K562 (cell line): ENCODE measurements at regions not wholly inside any gene's neighbourhood (a gene's known extent, or its start where the extent isn't known, plus 50 kb on each side); places are given as distances from the start of the nearest gene placed in this dataset.

Experiments used
- ATF7 ChIP-seq: fragments of 450-650 bp; IDR thresholded peaks from 2 replicates; pipeline ENCODE4 v1.7.1; 2014; ENCODE audit warnings: mild to moderate bottlenecking, moderate library complexity
- EP400 ChIP-seq: fragments of 450-650 bp; IDR thresholded peaks from 2 replicates; pipeline ENCODE4 v1.6.1; 2017; ENCODE audit warnings: antibody characterized with exemption, mild to moderate bottlenecking, moderate library complexity
- SMARCC2 ChIP-seq: fragments of 450-650 bp; IDR thresholded peaks from 2 replicates; pipeline ENCODE4 v1.6.1; 2017; ENCODE audit warnings: antibody characterized with exemption, moderate library complexity, mild to moderate bottlenecking, low read depth
- ZC3H8 ChIP-seq: fragments of 450-650 bp; IDR thresholded peaks from 2 replicates; pipeline ENCODE4 v1.6.1; 2017
- ZFX ChIP-seq: sonication (generic); formaldehyde crosslinking; IDR thresholded peaks from 2 replicates; pipeline ENCODE4 v1.8.0; 2022; ENCODE audit warnings: mild to moderate bottlenecking, missing genetic modification reagents, moderate library complexity
- ZNF165 ChIP-seq: fragments of 250-450 bp; sonication (Bioruptor Pico); IDR thresholded peaks from 2 replicates; pipeline ENCODE4 v1.4.0; 2020; ENCODE audit warnings: borderline replicate concordance
- TF ChIP-seq, protein P1 (sequence below): fragments of 450-650 bp; IDR thresholded peaks from 2 replicates; pipeline ENCODE4 v1.6.1; 2016; ENCODE audit warnings: low read depth, mild to moderate bottlenecking, moderate library complexity
- TF ChIP-seq, protein P2 (sequence below): fragments of 250-450 bp; sonication (Bioruptor Pico); IDR thresholded peaks from 2 replicates; pipeline ENCODE4 v1.5.0; 2022; ENCODE audit warnings: mild to moderate bottlenecking
- TF ChIP-seq, protein P3 (sequence below): fragments of 450-650 bp; IDR thresholded peaks from 2 replicates; pipeline ENCODE4 v1.6.1; 2018; ENCODE audit not compliant: partially characterized antibody

DNA sequence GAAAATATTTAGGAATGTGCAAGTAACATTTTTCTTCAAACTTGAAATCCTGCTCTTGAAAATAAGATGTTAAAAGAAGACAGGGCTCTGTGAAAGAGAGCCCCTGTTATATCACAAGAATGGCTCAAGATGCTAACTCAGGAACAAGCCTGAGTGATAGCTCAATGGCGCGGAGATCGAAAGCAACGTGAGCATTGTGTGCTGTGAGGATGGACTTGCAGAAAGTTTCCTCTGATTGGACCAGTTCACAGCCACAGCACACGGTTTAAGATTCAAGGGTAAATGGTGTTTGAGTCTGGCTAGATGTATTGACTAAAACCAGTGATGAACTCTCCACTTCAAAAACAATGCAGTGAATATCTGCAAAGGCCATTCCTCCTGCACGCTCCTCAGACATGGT, 2387.0 kb downstream of the MAT2B start (continued):
- TF ChIP-seq ZFX (CRISPR knock-in tag) (no peak), ZNF165 (CRISPR knock-in tag) (no peak), ZC3H8 (no peak), ATF7 (no peak), EP400 (no peak), SMARCC2 (no peak)
- TF ChIP-seq, protein P1, sequence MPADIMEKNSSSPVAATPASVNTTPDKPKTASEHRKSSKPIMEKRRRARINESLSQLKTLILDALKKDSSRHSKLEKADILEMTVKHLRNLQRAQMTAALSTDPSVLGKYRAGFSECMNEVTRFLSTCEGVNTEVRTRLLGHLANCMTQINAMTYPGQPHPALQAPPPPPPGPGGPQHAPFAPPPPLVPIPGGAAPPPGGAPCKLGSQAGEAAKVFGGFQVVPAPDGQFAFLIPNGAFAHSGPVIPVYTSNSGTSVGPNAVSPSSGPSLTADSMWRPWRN, result no peak
- TF ChIP-seq, protein P2, sequence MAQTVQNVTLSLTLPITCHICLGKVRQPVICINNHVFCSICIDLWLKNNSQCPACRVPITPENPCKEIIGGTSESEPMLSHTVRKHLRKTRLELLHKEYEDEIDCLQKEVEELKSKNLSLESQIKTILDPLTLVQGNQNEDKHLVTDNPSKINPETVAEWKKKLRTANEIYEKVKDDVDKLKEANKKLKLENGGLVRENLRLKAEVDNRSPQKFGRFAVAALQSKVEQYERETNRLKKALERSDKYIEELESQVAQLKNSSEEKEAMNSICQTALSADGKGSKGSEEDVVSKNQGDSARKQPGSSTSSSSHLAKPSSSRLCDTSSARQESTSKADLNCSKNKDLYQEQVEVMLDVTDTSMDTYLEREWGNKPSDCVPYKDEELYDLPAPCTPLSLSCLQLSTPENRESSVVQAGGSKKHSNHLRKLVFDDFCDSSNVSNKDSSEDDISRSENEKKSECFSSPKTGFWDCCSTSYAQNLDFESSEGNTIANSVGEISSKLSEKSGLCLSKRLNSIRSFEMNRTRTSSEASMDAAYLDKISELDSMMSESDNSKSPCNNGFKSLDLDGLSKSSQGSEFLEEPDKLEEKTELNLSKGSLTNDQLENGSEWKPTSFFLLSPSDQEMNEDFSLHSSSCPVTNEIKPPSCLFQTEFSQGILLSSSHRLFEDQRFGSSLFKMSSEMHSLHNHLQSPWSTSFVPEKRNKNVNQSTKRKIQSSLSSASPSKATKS, result no peak
- TF ChIP-seq, protein P3, sequence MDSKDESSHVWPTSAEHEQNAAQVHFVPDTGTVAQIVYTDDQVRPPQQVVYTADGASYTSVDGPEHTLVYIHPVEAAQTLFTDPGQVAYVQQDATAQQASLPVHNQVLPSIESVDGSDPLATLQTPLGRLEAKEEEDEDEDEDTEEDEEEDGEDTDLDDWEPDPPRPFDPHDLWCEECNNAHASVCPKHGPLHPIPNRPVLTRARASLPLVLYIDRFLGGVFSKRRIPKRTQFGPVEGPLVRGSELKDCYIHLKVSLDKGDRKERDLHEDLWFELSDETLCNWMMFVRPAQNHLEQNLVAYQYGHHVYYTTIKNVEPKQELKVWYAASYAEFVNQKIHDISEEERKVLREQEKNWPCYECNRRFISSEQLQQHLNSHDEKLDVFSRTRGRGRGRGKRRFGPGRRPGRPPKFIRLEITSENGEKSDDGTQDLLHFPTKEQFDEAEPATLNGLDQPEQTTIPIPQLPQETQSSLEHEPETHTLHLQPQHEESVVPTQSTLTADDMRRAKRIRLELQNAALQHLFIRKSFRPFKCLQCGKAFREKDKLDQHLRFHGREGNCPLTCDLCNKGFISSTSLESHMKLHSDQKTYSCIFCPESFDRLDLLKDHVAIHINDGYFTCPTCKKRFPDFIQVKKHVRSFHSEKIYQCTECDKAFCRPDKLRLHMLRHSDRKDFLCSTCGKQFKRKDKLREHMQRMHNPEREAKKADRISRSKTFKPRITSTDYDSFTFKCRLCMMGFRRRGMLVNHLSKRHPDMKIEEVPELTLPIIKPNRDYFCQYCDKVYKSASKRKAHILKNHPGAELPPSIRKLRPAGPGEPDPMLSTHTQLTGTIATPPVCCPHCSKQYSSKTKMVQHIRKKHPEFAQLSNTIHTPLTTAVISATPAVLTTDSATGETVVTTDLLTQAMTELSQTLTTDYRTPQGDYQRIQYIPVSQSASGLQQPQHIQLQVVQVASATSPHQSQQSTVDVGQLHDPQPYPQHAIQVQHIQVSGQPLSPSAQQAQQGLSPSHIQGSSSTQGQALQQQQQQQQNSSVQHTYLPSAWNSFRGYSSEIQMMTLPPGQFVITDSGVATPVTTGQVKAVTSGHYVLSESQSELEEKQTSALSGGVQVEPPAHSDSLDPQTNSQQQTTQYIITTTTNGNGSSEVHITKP, result no peak
- TF ChIP-seq, all 486 proteins: peak for 0
